ENCODE measurements at regions not wholly inside any gene's neighbourhood (a gene's known extent, or its start where the extent isn't known, plus 50 kb on each side); places are given as distances from the start of the nearest gene placed in this dataset.

- 51 to 56% methylated on average over 9 of the region's 9 CpGs for WGBS, 2 donors
- TF ChIP-seq CTCF (IDR thresholded peaks at IDR 0.05) (no peak), POLR2A (IDR thresholded peaks at IDR 0.05) (no peak)
- no peak for DNase-seq (ENCODE audit: low spot score in 2 of 2)
- H3K4me3 ChIP-seq (ENCODE audit: low read depth, poor library complexity, severe bottlenecking) = no peak overlapping the region
- intact Hi-C loops (cut with DNase I; ENCODE audit: low total_unique reads) = no loop called here
Observed at GRCh38 chr13:24103782-24104372, 56.6 kb upstream of the SPATA13 start.

- no peak for DNase-seq (ENCODE audit: low spot score in 2 of 2)
- 73 to 75% methylated on average over 2 of the region's 2 CpGs for WGBS, 2 donors
- TF ChIP-seq POLR2A (IDR thresholded peaks at IDR 0.05) (no peak), CTCF (IDR thresholded peaks at IDR 0.05) (no peak)
- intact Hi-C loops (cut with DNase I; ENCODE audit: low total_unique reads) = no loop called here
- H3K4me3 ChIP-seq (ENCODE audit: low read depth, poor library complexity, severe bottlenecking) = no peak overlapping the region
Observed at GRCh38 chr13:24104723-24105122, 55.8 kb upstream of the SPATA13 start.

GRCh38 chr13:24106429-24106828 lies 54.1 kb upstream of the SPATA13 start:
- H3K4me3 ChIP-seq (ENCODE audit: low read depth, poor library complexity, severe bottlenecking) = no peak overlapping the region
- no peak for TF ChIP-seq POLR2A (IDR thresholded peaks at IDR 0.05)
- TF ChIP-seq CTCF (IDR thresholded peaks at IDR 0.05) = no peak
- 64 to 83% methylated on average over 5 of the region's 5 CpGs for WGBS, 2 donors
- intact Hi-C loops (cut with DNase I; ENCODE audit: low total_unique reads) = no loop called here
- no peak for DNase-seq (ENCODE audit: low spot score in 2 of 2)

- 61 to 71% methylated on average over 16 of the region's 16 CpGs for WGBS, 2 donors
Observed at GRCh38 chr13:24107955-24108614, 52.4 kb upstream of the SPATA13 start.

GRCh38 chr13:24108615-24108965 lies 51.9 kb upstream of the SPATA13 start:
- 71 to 87% methylated on average over 7 of the region's 7 CpGs for WGBS, 2 donors
- DNase-seq (ENCODE audit: low spot score in 2 of 2) = no peak
- no peak overlapping the region for H3K4me3 ChIP-seq (ENCODE audit: low read depth, poor library complexity, severe bottlenecking)
- no peak for TF ChIP-seq CTCF (IDR thresholded peaks at IDR 0.05)
- TF ChIP-seq POLR2A (IDR thresholded peaks at IDR 0.05) = no peak
- intact Hi-C loops (cut with DNase I; ENCODE audit: low total_unique reads) = no loop called here

More at GRCh38 chr13:24107955-24108614, 52.4 kb upstream of the SPATA13 start:
- H3K4me3 ChIP-seq (ENCODE audit: low read depth, poor library complexity, severe bottlenecking) = no peak overlapping the region
- intact Hi-C loops (cut with DNase I; ENCODE audit: low total_unique reads) = no loop called here
- TF ChIP-seq CTCF (IDR thresholded peaks at IDR 0.05) (no peak), POLR2A (IDR thresholded peaks at IDR 0.05) (no peak)
- no peak for DNase-seq (ENCODE audit: low spot score in 2 of 2)

- intact Hi-C loops (cut with DNase I; ENCODE audit: low total_unique reads) = no loop called here
- no peak for DNase-seq (ENCODE audit: low spot score in 2 of 2)
- TF ChIP-seq CTCF (IDR thresholded peaks at IDR 0.05) (no peak), POLR2A (IDR thresholded peaks at IDR 0.05) (no peak)
- WGBS, 2 donors = 52 to 56% methylated on average over 4 of the region's 4 CpGs
- no peak overlapping the region for H3K4me3 ChIP-seq (ENCODE audit: low read depth, poor library complexity, severe bottlenecking)
Observed at GRCh38 chr13:24110011-24110410, 50.5 kb upstream of the SPATA13 start.
